MM.1S (cell line): ENCODE measurements at regions not wholly inside any gene's neighbourhood (a gene's known extent, or its start where the extent isn't known, plus 50 kb on each side); places are given as distances from the start of the nearest gene placed in this dataset.

Experiments
- DNase-seq: peaks from one replicate; pipeline ENCODE4 v3.0.0-alpha.2; 2015
- H2AFZ ChIP-seq: fragments of 300-600 bp; sonication (generic); 2 replicates; pipeline ENCODE4 v1.6.0; 2016; ENCODE audit warnings: antibody characterized with exemption, low read length
- H3F3A ChIP-seq: fragments of 300-600 bp; sonication (generic); 2 replicates; pipeline ENCODE4 v1.6.1; 2016; ENCODE audit warnings: mild to moderate bottlenecking, antibody characterized with exemption, low read length, moderate library complexity, mixed read lengths; ENCODE audit not compliant: insufficient read depth
- H3K27ac ChIP-seq: fragments of 300-600 bp; sonication (generic); 2 replicates; pipeline ENCODE4 v1.5.1; 2016; ENCODE audit warnings: mild to moderate bottlenecking, low read length
- H3K27me3 ChIP-seq: fragments of 300-600 bp; sonication (generic); replicated peaks from 2 replicates; pipeline ENCODE4 v1.6.0; 2016; ENCODE audit warnings: low read length; ENCODE audit not compliant: insufficient read depth
- H3K36me3 ChIP-seq: fragments of 300-600 bp; sonication (generic); replicated peaks from 2 replicates; pipeline ENCODE4 v1.6.1; 2016; ENCODE audit warnings: mild to moderate bottlenecking, low read length, mixed read lengths; ENCODE audit not compliant: insufficient read depth
- H3K4me1 ChIP-seq: fragments of 300-600 bp; sonication (generic); 2 replicates; pipeline ENCODE4 v1.6.1; 2016; ENCODE audit warnings: low read length, mixed read lengths
- H3K4me2 ChIP-seq: fragments of 300-600 bp; sonication (generic); 2 replicates; pipeline ENCODE4 v1.6.0; 2016; ENCODE audit warnings: low read depth, low read length
- H3K4me3 ChIP-seq: fragments of 300-600 bp; sonication (generic); 2 replicates; pipeline ENCODE4 v1.5.1; 2016; ENCODE audit warnings: low read length, mixed read lengths
- H3K79me2 ChIP-seq: fragments of 300-600 bp; sonication (generic); 2 replicates; pipeline ENCODE4 v1.6.1; 2016; ENCODE audit warnings: mixed run types, low read length, mixed read lengths
- H3K9ac ChIP-seq: fragments of 300-600 bp; sonication (generic); 2 replicates; pipeline ENCODE4 v1.6.1; 2016; ENCODE audit warnings: low read length, mixed read lengths
- H3K9me2 ChIP-seq: fragments of 300-600 bp; sonication (generic); replicated peaks from 2 replicates; pipeline ENCODE4 v1.6.1; 2016; ENCODE audit warnings: mild to moderate bottlenecking, low read length, mixed read lengths; ENCODE audit not compliant: insufficient read depth
- H3K9me3 ChIP-seq: fragments of 300-600 bp; sonication (generic); replicated peaks from 2 replicates; pipeline ENCODE4 v1.6.1; 2016; ENCODE audit warnings: mild to moderate bottlenecking, low read length, mixed read lengths; ENCODE audit not compliant: insufficient read depth
- H4K20me1 ChIP-seq: fragments of 300-600 bp; sonication (generic); 2 replicates; pipeline ENCODE4 v1.6.1; 2016; ENCODE audit warnings: mild to moderate bottlenecking, low read length, moderate library complexity, mixed read lengths; ENCODE audit not compliant: insufficient read depth
- CTCF ChIP-seq: fragments of 300-600 bp; sonication (generic); IDR thresholded peaks from 2 replicates; pipeline ENCODE4 v1.5.1; 2016; ENCODE audit warnings: antibody characterized with exemption, low read length, mixed read lengths
- EZH2 ChIP-seq: fragments of 300-600 bp; sonication (generic); optimal IDR thresholded peaks from 2 replicates; pipeline ENCODE3; 2017; ENCODE audit warnings: low read depth, mild to moderate bottlenecking, antibody characterized with exemption, low read length, mixed read lengths
- EZH2phosphoT487 ChIP-seq: fragments of 300-600 bp; sonication (generic); IDR thresholded peaks from 2 replicates; pipeline ENCODE4 v1.6.1; 2018; ENCODE audit warnings: antibody characterized with exemption, low read length

DNA sequence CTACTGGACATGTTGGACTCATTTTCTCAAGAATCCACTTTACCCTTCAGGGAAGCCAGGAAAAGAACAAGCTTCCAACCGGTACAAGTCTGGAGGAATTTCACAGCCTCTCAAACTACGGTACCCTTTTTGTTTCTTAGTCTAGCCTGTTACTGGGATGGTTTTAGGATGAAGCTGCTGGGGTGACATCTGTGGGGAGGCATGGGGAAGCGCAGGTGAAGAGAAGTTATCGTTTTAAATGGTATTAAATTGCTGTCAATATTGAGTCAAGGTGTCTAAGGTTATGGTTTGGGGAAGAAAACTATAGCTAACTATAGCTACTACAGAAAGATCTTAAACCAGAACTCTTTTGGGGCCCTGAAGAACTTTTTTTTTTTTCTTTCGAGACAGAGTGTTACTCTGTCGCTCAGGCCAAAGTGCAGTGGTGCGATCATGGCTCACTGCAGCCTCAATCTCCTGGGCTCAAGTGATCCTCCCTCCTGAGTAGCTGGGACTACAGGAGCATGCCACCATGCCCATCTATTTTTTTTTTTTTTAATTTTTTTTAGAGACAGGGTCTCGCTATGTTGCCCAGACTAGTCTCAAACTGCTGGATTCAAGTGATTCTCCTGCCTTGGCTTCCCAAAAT lies 128.7 kb downstream of the RIN2 start:
- Histone ChIP-seq H3K9me3 (no peaks in the 10 kb centered on the region), H3K36me3 (no peaks in the 10 kb centered on the region), H3K27ac (no peak overlapping the region), H2AFZ (no peak overlapping the region), H4K20me1 (no peaks in the 10 kb centered on the region), H3F3A (no peaks in the 10 kb centered on the region), H3K27me3 (no peaks in the 10 kb centered on the region), H3K9ac (no peak overlapping the region), H3K9me2 (no peaks in the 10 kb centered on the region), H3K4me1 (no peaks in the 10 kb centered on the region), H3K4me2 (no peak overlapping the region), H3K4me3 (no peak overlapping the region), H3K79me2 (no peaks in the 10 kb centered on the region)
- TF ChIP-seq EZH2phosphoT487 (no peak), EZH2 (no peak), CTCF (no peak)
- DNase-seq = no peak

GRCh38 chr20:19887556-19888268 lies 129.4 kb upstream of the NAA20 start:
- H3K9ac ChIP-seq = no peak overlapping the region

GRCh38 chr20:19888269-19888671 lies 128.9 kb upstream of the NAA20 start:
- TF ChIP-seq EZH2 (no peak), CTCF (no peak), EZH2phosphoT487 (no peak)
- Histone ChIP-seq H3K36me3 (no peaks in the 10 kb centered on the region), H3K9ac (no peak overlapping the region), H3K4me3 (no peak overlapping the region), H3F3A (no peaks in the 10 kb centered on the region), H3K4me1 (no peaks in the 10 kb centered on the region), H3K79me2 (no peaks in the 10 kb centered on the region), H3K27ac (no peak overlapping the region), H4K20me1 (no peaks in the 10 kb centered on the region), H2AFZ (no peak overlapping the region), H3K9me2 (no peaks in the 10 kb centered on the region), H3K4me2 (no peak overlapping the region), H3K27me3 (no peaks in the 10 kb centered on the region), H3K9me3 (no peaks in the 10 kb centered on the region)
- no peak for DNase-seq

More at GRCh38 chr20:19887556-19888268, 129.4 kb upstream of the NAA20 start:
- DNase-seq = no peak
- no peak overlapping the region for H3K4me2 ChIP-seq
- no peak overlapping the region for H3K4me3 ChIP-seq
- TF ChIP-seq CTCF (no peak), EZH2phosphoT487 (no peak), EZH2 (no peak)
- H3K27me3 ChIP-seq = no peaks in the 10 kb centered on the region
- no peaks in the 10 kb centered on the region for H4K20me1 ChIP-seq
- no peaks in the 10 kb centered on the region for H3K36me3 ChIP-seq
- H2AFZ ChIP-seq = no peak overlapping the region
- H3F3A ChIP-seq = no peaks in the 10 kb centered on the region
- H3K79me2 ChIP-seq = no peaks in the 10 kb centered on the region
- no peaks in the 10 kb centered on the region for H3K4me1 ChIP-seq
- H3K9me2 ChIP-seq = no peaks in the 10 kb centered on the region
- H3K9me3 ChIP-seq = no peaks in the 10 kb centered on the region
- H3K27ac ChIP-seq = no peak overlapping the region
